Progenitor cell of endocrine pancreas (in vitro differentiated cells): ENCODE measurements at regions not wholly inside any gene's neighbourhood (a gene's known extent, or its start where the extent isn't known, plus 50 kb on each side); places are given as distances from the start of the nearest gene placed in this dataset.
A peak's percentile ranks its signal among the peaks of the same experiment; 100 is the strongest.

Experiments
- DNase-seq: peaks from one replicate; pipeline ENCODE4 v3.0.0; 2021; ENCODE audit warnings: low spot score; ENCODE audit not compliant: unreplicated experiment
- H3K27ac Mint-ChIP-seq: 2 replicates; pipeline ENCODE4 v1.8.0; 2021; ENCODE audit warnings: mild to moderate bottlenecking, moderate library complexity, mixed read lengths
- H3K27me3 Mint-ChIP-seq: 2 replicates; pipeline ENCODE4 v1.8.0; 2021; ENCODE audit warnings: mixed read lengths
- H3K36me3 Mint-ChIP-seq: 2 replicates; pipeline ENCODE4 v1.8.0; 2022; ENCODE audit warnings: mixed read lengths; ENCODE audit not compliant: insufficient read depth
- H3K4me1 Mint-ChIP-seq: 2 replicates; pipeline ENCODE4 v1.8.0; 2021; ENCODE audit warnings: low read depth, mixed read lengths
- H3K4me3 Mint-ChIP-seq: 2 replicates; pipeline ENCODE4 v1.8.0; 2021; ENCODE audit warnings: low read depth, mild to moderate bottlenecking, moderate library complexity, mixed read lengths
- H3K9me3 Mint-ChIP-seq: 2 replicates; pipeline ENCODE4 v1.8.0; 2021; ENCODE audit warnings: low read depth, mixed read lengths
- CTCF ChIP-seq: fragments of 200-600 bp; sonication (generic); IDR thresholded peaks from one replicate; pipeline ENCODE4 v1.5.0; 2021; ENCODE audit warnings: antibody characterized with exemption, mild to moderate bottlenecking; ENCODE audit not compliant: unreplicated experiment

GRCh38 chr1:94707321-94708298 lies 112.5 kb upstream of the SLC44A3 start:
- H3K9me3 Mint-ChIP-seq, result no peaks in the 10 kb centered on the region
- TF ChIP-seq CTCF, result no peak
- peaks cover 14% of the 10 kb centered on the region for H3K36me3 Mint-ChIP-seq
- DNase-seq, result no peak
- H3K27me3 Mint-ChIP-seq, result no peaks in the 10 kb centered on the region
- peaks cover 14% of the 10 kb centered on the region for H3K4me1 Mint-ChIP-seq
- no peak overlapping the region for H3K27ac Mint-ChIP-seq
- no peak overlapping the region for H3K4me3 Mint-ChIP-seq

GRCh38 chr1:94702442-94702815 lies 117.7 kb upstream of the SLC44A3 start:
- H3K27ac Mint-ChIP-seq, result peak overlapping the region; percentile 49
- peaks cover 19% of the 10 kb centered on the region for H3K36me3 Mint-ChIP-seq
- H3K4me1 Mint-ChIP-seq, result peaks cover 48% of the 10 kb centered on the region
- no peaks in the 10 kb centered on the region for H3K27me3 Mint-ChIP-seq
- H3K9me3 Mint-ChIP-seq, result no peaks in the 10 kb centered on the region
- TF ChIP-seq CTCF, result no peak
- no peak for DNase-seq
- no peak overlapping the region for H3K4me3 Mint-ChIP-seq

GRCh38 chr1:94701796-94702441 lies 118.2 kb upstream of the SLC44A3 start:
- Mint-ChIP-seq H3K9me3 (no peaks in the 10 kb centered on the region), H3K27ac (peak overlapping the region; percentile 49), H3K4me1 (peaks cover 48% of the 10 kb centered on the region), H3K4me3 (no peak overlapping the region), H3K27me3 (no peaks in the 10 kb centered on the region), H3K36me3 (peaks cover 19% of the 10 kb centered on the region)
- TF ChIP-seq CTCF, result no peak
- DNase-seq, result no peak

- TF ChIP-seq CTCF, result no peak
- no peak for DNase-seq
- Mint-ChIP-seq H3K36me3 (peaks cover 14% of the 10 kb centered on the region), H3K27ac (peak overlapping the region; percentile 97), H3K9me3 (peaks cover 5% of the 10 kb centered on the region), H3K4me3 (peak overlapping the region; percentile 31), H3K4me1 (peaks cover 62% of the 10 kb centered on the region), H3K27me3 (no peaks in the 10 kb centered on the region)
Observed at GRCh38 chr1:94698759-94699502, 121.2 kb upstream of the SLC44A3 start.

GRCh38 chr1:94698356-94698755 lies 121.8 kb upstream of the SLC44A3 start:
- Mint-ChIP-seq H3K4me3 (peak overlapping the region; percentile 31), H3K27me3 (no peaks in the 10 kb centered on the region), H3K4me1 (peaks cover 64% of the 10 kb centered on the region), H3K9me3 (peaks cover 5% of the 10 kb centered on the region), H3K27ac (peak overlapping the region; percentile 97), H3K36me3 (peaks cover 12% of the 10 kb centered on the region)
- no peak for TF ChIP-seq CTCF
- DNase-seq, result no peak
